A549 (cell line): ENCODE measurements at regions not wholly inside any gene's neighbourhood (a gene's known extent, or its start where the extent isn't known, plus 50 kb on each side); places are given as distances from the start of the nearest gene placed in this dataset.

ENCODE experiments used
- ATAC-seq, 2 experiments: fragments of 200-7000 bp in 1 of 2; fragments of >200 bp in 1 of 2; cut with Nextera tagmentation in 1 of 2; cut with Tn5 transposase in 1 of 2; 3 replicates each; pipeline versions ENCODE4 v1.8.0 to v1.9.1; 2018 to 2020; ENCODE audit warnings: mild to moderate bottlenecking in 1 of 2, moderate library complexity in 1 of 2
- CTCF ChIA-PET: fragments of 300-600 bp; sonication (Branson Sonifier 250); formaldehyde crosslinking; extraction: SDS; loops from one replicate; lab custom pipeline; 2021; ENCODE audit warnings: antibody characterized with exemption, inconsistent platforms; lab: Yijun Ruan, JAX
- POLR2A ChIA-PET: fragments of 350-600 bp; formaldehyde crosslinking; extraction: SDS; loops from one replicate; lab custom pipeline; 2021; ENCODE audit warnings: antibody characterized with exemption, inconsistent platforms; lab: Yijun Ruan, JAX
- DNase-seq, 2 experiments: peaks; one replicate each; pipeline versions ENCODE4 v3.0.0 to v3.0.0-alpha.2; 2011 to 2016; ENCODE audit warnings: low read depth in 1 of 2, low spot score in 1 of 2
- FAIRE-seq: peaks from 2 replicates; lab custom pipeline; 2011; peaks lifted over from hg19 to GRCh38; lab: Jason Lieb, UNC
- H3K27ac ChIP-seq, 2 experiments: fragments of >200 bp; sonication (Bioruptor Twin); formaldehyde crosslinking; 3 replicates each; pipeline ENCODE4 v1.5.1; 2016 to 2017
- H3K4me1 ChIP-seq: fragments of >200 bp; sonication (Bioruptor Twin); formaldehyde crosslinking; 3 replicates; pipeline ENCODE4 v1.6.1; 2016
- H3K4me2 ChIP-seq: fragments of >200 bp; sonication (Bioruptor Twin); formaldehyde crosslinking; 3 replicates; pipeline ENCODE4 v1.6.1; 2016
- H3K4me3 ChIP-seq: fragments of >200 bp; sonication (Bioruptor Twin); formaldehyde crosslinking; 3 replicates; pipeline ENCODE4 v1.5.1; 2016
- H3K9me3 ChIP-seq: fragments of >200 bp; sonication (Bioruptor Twin); formaldehyde crosslinking; 3 replicates; pipeline ENCODE4 v1.6.1; 2016
- BCL3 ChIP-seq: fragments of >200 bp; sonication (Bioruptor Twin); formaldehyde crosslinking; IDR thresholded peaks from 3 replicates; pipeline ENCODE4 v1.6.1; 2016
- BHLHE40 ChIP-seq: IDR thresholded peaks from 2 replicates; pipeline ENCODE4 v1.6.1; 2012; ENCODE audit warnings: low read depth, low read length, inconsistent platforms
- CHD2 ChIP-seq: fragments of 150-350 bp; IDR thresholded peaks from 2 replicates; pipeline ENCODE4 v1.6.1; 2014; ENCODE audit warnings: low read length; ENCODE audit not compliant: partially characterized antibody
- CHD4 ChIP-seq: fragments of 200-600 bp; sonication (generic); IDR thresholded peaks from 2 replicates; pipeline ENCODE4 v1.6.1; 2016; ENCODE audit warnings: antibody characterized with exemption, mild to moderate bottlenecking, borderline replicate concordance
- EHF ChIP-seq: fragments of 250-450 bp; sonication (Bioruptor Pico); IDR thresholded peaks from 2 replicates; pipeline ENCODE4 v1.5.0; 2020; ENCODE audit warnings: mild to moderate bottlenecking
- EHMT2 ChIP-seq: fragments of 200-600 bp; sonication (generic); IDR thresholded peaks from 2 replicates; pipeline ENCODE4 v1.6.1; 2016; ENCODE audit warnings: antibody characterized with exemption, low read depth, mild to moderate bottlenecking, moderate library complexity
- ESRRA ChIP-seq: fragments of 150-350 bp; IDR thresholded peaks from 2 replicates; pipeline ENCODE4 v1.6.1; 2014; ENCODE audit warnings: mild to moderate bottlenecking, low read length, borderline replicate concordance
- FOSL2 ChIP-seq, 2 experiments: fragments of 450-650 bp in 1 of 2; fragments of >200 bp in 1 of 2; sonication (Bioruptor Twin) in 1 of 2; formaldehyde crosslinking; IDR thresholded peaks; 2 replicates each; pipeline versions ENCODE4 v1.5.0 to v1.6.1; 2016 to 2020; ENCODE audit warnings: mild to moderate bottlenecking in 1 of 2, moderate library complexity in 1 of 2
- FOXS1 ChIP-seq: fragments of 250-450 bp; sonication (Bioruptor Pico); IDR thresholded peaks from 2 replicates; pipeline ENCODE4 v1.5.0; 2020; ENCODE audit warnings: mild to moderate bottlenecking, moderate library complexity
- HES2 ChIP-seq: fragments of >200 bp; sonication (Bioruptor Twin); formaldehyde crosslinking; IDR thresholded peaks from 2 replicates; pipeline ENCODE4 v1.6.1; 2016
- JUN ChIP-seq, 2 experiments: fragments of >200 bp; sonication (Bioruptor Twin); formaldehyde crosslinking; IDR thresholded peaks; 2 replicates in 1 of 2; 3 replicates in 1 of 2; pipeline ENCODE4 v1.6.1; 2016 to 2017
- JUNB ChIP-seq: fragments of >200 bp; sonication (Bioruptor Twin); formaldehyde crosslinking; IDR thresholded peaks from 2 replicates; pipeline ENCODE4 v1.6.1; 2016
- MAFK ChIP-seq: fragments of 450-650 bp; IDR thresholded peaks from 2 replicates; pipeline ENCODE4 v1.6.1; 2014; ENCODE audit not compliant: partially characterized antibody
- POLR2AphosphoS2 ChIP-seq: conservative IDR thresholded peaks from 2 replicates; pipeline ENCODE4 v1.6.1; 2012; ENCODE audit warnings: low read length, improper control_type of control experiment, inconsistent platforms
- REST ChIP-seq: fragments of 200-600 bp; sonication (generic); IDR thresholded peaks from 2 replicates; pipeline ENCODE4 v1.6.1; 2016; ENCODE audit warnings: antibody characterized with exemption, mild to moderate bottlenecking, moderate library complexity
- RFX5 ChIP-seq: fragments of 450-650 bp; IDR thresholded peaks from 2 replicates; pipeline ENCODE4 v1.7.1; 2014; ENCODE audit warnings: antibody characterized with exemption, mild to moderate bottlenecking, moderate library complexity
- SMC3 ChIP-seq: fragments of >200 bp; sonication (Bioruptor Twin); formaldehyde crosslinking; IDR thresholded peaks from 3 replicates; pipeline ENCODE4 v1.6.1; 2018; ENCODE audit warnings: inconsistent platforms
- SREBF2 ChIP-seq: fragments of 450-650 bp; IDR thresholded peaks from 2 replicates; pipeline ENCODE4 v1.6.1; 2014; ENCODE audit warnings: mild to moderate bottlenecking, moderate library complexity
- TFCP2L1 ChIP-seq: fragments of 250-450 bp; sonication (Bioruptor Pico); IDR thresholded peaks from 2 replicates; pipeline ENCODE4 v1.5.0; 2021; ENCODE audit warnings: mild to moderate bottlenecking
- TP53 ChIP-seq: fragments of 250-450 bp; sonication (Bioruptor Pico); IDR thresholded peaks from 2 replicates; pipeline ENCODE4 v1.5.0; 2021; ENCODE audit warnings: mild to moderate bottlenecking, moderate library complexity
- USF2 ChIP-seq: fragments of 450-650 bp; IDR thresholded peaks from 2 replicates; pipeline ENCODE4 v1.6.1; 2014; ENCODE audit warnings: antibody characterized with exemption
- ZNF302 ChIP-seq: fragments of 250-450 bp; sonication (Bioruptor Pico); IDR thresholded peaks from 2 replicates; pipeline ENCODE4 v1.9.0; 2021; ENCODE audit warnings: inconsistent platforms, mild to moderate bottlenecking, moderate library complexity
- ZSCAN20 ChIP-seq: fragments of 250-450 bp; sonication (Bioruptor Pico); IDR thresholded peaks from 2 replicates; pipeline ENCODE4 v1.8.0; 2022; ENCODE audit warnings: mild to moderate bottlenecking, moderate library complexity
- WGBS: methylation state at CpG from one replicate; pipeline ENCODE4 v1.1.6; 2017; ENCODE audit errors: missing lambda C conversion rate; 5-methylcytosine and 5-hydroxymethylcytosine counted together

GRCh38 chr20:57062696-57063270 lies 203.7 kb downstream of the BMP7 start:
- POLR2A ChIA-PET = no interaction called here
- no peak overlapping the region for H3K4me2 ChIP-seq
- H3K4me1 ChIP-seq = 0 out of 3 replicates have a peak, but pooled peaks cover 4% of the 10 kb centered on the region
- no peak overlapping the region for H3K27ac ChIP-seq
- CTCF ChIA-PET = interaction anchor here (1.0 to 7.1 kb wide), 9 partner anchors 10 to 514 kb away, joined by 3 to 70 read pairs (median 4); no protein-coding TSS in a partner anchor
- ATAC-seq (no peak), DNase-seq (no peak), FAIRE-seq (no peak)
- 62% methylated on average over 8 of the region's 8 CpGs for WGBS
- TF ChIP-seq FOSL2 (IDR thresholded peaks at IDR 0.05) (no peak), FOSL2 (CRISPR knock-in tag; IDR thresholded peaks at IDR 0.05) (no peak), USF2 (no peak), JUNB (no peak), EHF (CRISPR knock-in tag) (no peak), HES2 (no peak), RFX5 (no peak), CHD4 (no peak), ZNF302 (CRISPR knock-in tag) (no peak), JUN (IDR thresholded peaks at IDR 0.05) (no peak), REST (no peak)
- H3K9me3 ChIP-seq = no peaks in the 10 kb centered on the region
- no peak overlapping the region for H3K4me3 ChIP-seq

- 37% methylated on average over 5 of the region's 5 CpGs for WGBS
- ChIA-PET POLR2A (no interaction called here), CTCF (interaction anchor here (7.1 kb wide), 1 partner anchor 516 kb away, joined by 70 read pairs; no protein-coding TSS in a partner anchor)
- Histone ChIP-seq H3K4me1 (0 out of 3 replicates have a peak, but pooled peaks cover 4% of the 10 kb centered on the region), H3K27ac (no peak overlapping the region), H3K4me3 (no peak overlapping the region), H3K9me3 (no peaks in the 10 kb centered on the region), H3K4me2 (no peak overlapping the region)
- ATAC-seq (no peak), DNase-seq (no peak), FAIRE-seq (no peak)
- no peak for TF ChIP-seq MAFK
- TF ChIP-seq EHMT2 = no peak
- TF ChIP-seq FOXS1 (CRISPR knock-in tag) = no peak
- no peak for TF ChIP-seq EHF (CRISPR knock-in tag)
- TF ChIP-seq CHD2 = no peak
- TF ChIP-seq TP53 = no peak
- TF ChIP-seq ESRRA = no peak
- no peak for TF ChIP-seq POLR2AphosphoS2
- TF ChIP-seq SMC3 = no peak
- TF ChIP-seq BCL3 = no peak
- no peak for TF ChIP-seq SREBF2
- TF ChIP-seq BHLHE40 = no peak
- no peak for TF ChIP-seq TFCP2L1 (CRISPR knock-in tag)
- no peak for TF ChIP-seq ZSCAN20
Measured at GRCh38 chr20:57064836-57065235, 201.6 kb downstream of the BMP7 start.
